Neural progenitor cell (in vitro differentiated cells): ENCODE measurements at regions not wholly inside any gene's neighbourhood (a gene's known extent, or its start where the extent isn't known, plus 50 kb on each side); places are given as distances from the start of the nearest gene placed in this dataset.

Experiments
- DNase-seq: peaks from one replicate; pipeline ENCODE4 v3.0.0-alpha.2; 2016; ENCODE audit warnings: low spot score
- H2AFZ ChIP-seq: fragments of 200-600 bp; sonication (generic); replicated peaks from 2 replicates; pipeline ENCODE4 v1.6.1; 2016; ENCODE audit warnings: antibody characterized with exemption
- H3F3A ChIP-seq: fragments of 200-600 bp; sonication (generic); 2 replicates; pipeline ENCODE4 v1.6.1; 2016; ENCODE audit warnings: antibody characterized with exemption, low read depth
- H3K27ac ChIP-seq: fragments of 200-600 bp; sonication (generic); 2 replicates; pipeline ENCODE4 v1.5.1; 2016; ENCODE audit warnings: mild to moderate bottlenecking
- H3K27me3 ChIP-seq: fragments of 200-600 bp; sonication (generic); 2 replicates; pipeline ENCODE4 v1.6.1; 2016; ENCODE audit warnings: mild to moderate bottlenecking, moderate library complexity
- H3K36me3 ChIP-seq: fragments of 200-600 bp; sonication (generic); 2 replicates; pipeline ENCODE4 v1.5.1; 2016
- H3K4me1 ChIP-seq: fragments of 200-600 bp; sonication (generic); 2 replicates; pipeline ENCODE4 v1.6.1; 2016; ENCODE audit warnings: mixed run types
- H3K4me2 ChIP-seq: fragments of 200-600 bp; sonication (generic); 2 replicates; pipeline ENCODE4 v1.6.1; 2016
- H3K4me3 ChIP-seq: fragments of 200-600 bp; sonication (generic); 2 replicates; pipeline ENCODE4 v1.5.1; 2016
- H3K79me2 ChIP-seq: fragments of 200-600 bp; sonication (generic); 2 replicates; pipeline ENCODE4 v1.6.1; 2016; ENCODE audit warnings: low read depth
- H3K9ac ChIP-seq: fragments of 200-600 bp; sonication (generic); 2 replicates; pipeline ENCODE4 v1.6.1; 2016
- H3K9me3 ChIP-seq: fragments of 200-600 bp; sonication (generic); 2 replicates; pipeline ENCODE4 v1.5.1; 2016; ENCODE audit warnings: low read depth
- H4K20me1 ChIP-seq: fragments of 200-600 bp; sonication (generic); 2 replicates; pipeline ENCODE4 v1.6.1; 2016; ENCODE audit warnings: low read depth
- H3K27ac Mint-ChIP-seq: 3 replicates; pipeline ENCODE4 v1.8.0; 2021; ENCODE audit warnings: mixed read lengths
- H3K27me3 Mint-ChIP-seq: 2 replicates; pipeline ENCODE4 v1.8.0; 2022; ENCODE audit warnings: low read depth, mild to moderate bottlenecking, inconsistent platforms, moderate library complexity, mixed read lengths; ENCODE audit not compliant: insufficient read depth
- H3K36me3 Mint-ChIP-seq: 3 replicates; pipeline ENCODE4 v1.8.0; 2021; ENCODE audit warnings: mixed read lengths
- H3K4me1 Mint-ChIP-seq: 3 replicates; pipeline ENCODE4 v1.8.0; 2021; ENCODE audit warnings: mixed read lengths
- H3K4me3 Mint-ChIP-seq: 3 replicates; pipeline ENCODE4 v1.8.0; 2021; ENCODE audit warnings: mild to moderate bottlenecking, moderate library complexity, mixed read lengths
- H3K9me3 Mint-ChIP-seq: 3 replicates; pipeline ENCODE4 v1.8.0; 2020; ENCODE audit warnings: mixed read lengths
- EZH2 ChIP-seq: fragments of 200-600 bp; sonication (generic); IDR thresholded peaks from 2 replicates; pipeline ENCODE4 v1.6.1; 2017; ENCODE audit warnings: antibody characterized with exemption, mild to moderate bottlenecking, moderate library complexity
- EZH2phosphoT487 ChIP-seq: fragments of 200-600 bp; sonication (generic); IDR thresholded peaks from 2 replicates; pipeline ENCODE4 v1.6.1; 2017; ENCODE audit warnings: antibody characterized with exemption
- TF ChIP-seq, protein P1 (sequence below): fragments of 200-600 bp; sonication (generic); IDR thresholded peaks from 2 replicates; pipeline ENCODE4 v1.5.1; 2017; ENCODE audit warnings: antibody characterized with exemption, mild to moderate bottlenecking

DNA sequence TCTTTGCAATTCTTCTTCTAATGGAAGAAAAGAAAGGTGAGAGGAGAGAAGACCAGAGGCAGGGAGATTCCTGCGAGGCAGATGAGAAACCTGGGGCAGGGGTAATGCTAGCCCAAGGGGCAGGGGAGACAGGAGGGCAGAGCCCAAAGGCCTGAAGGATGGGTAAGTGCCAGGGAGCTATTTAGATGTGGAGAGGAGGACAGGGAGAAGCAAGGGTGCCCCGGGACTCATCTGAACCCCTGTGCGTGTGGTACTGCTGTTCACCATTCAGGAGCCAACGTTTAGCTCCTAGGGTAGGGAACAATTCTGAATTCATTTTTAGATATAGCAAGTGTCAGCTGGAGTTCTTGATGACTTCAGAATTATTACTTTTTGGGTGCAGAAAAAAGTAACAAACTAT lies 122.7 kb upstream of the ALDH1B1 start:
- Histone ChIP-seq H3F3A (no peaks in the 10 kb centered on the region), H3K9ac (no peak overlapping the region), H3K4me3 (no peak overlapping the region), H4K20me1 (no peaks in the 10 kb centered on the region), H3K27me3 (peaks cover 13% of the 10 kb centered on the region), H3K9me3 (peaks cover 7% of the 10 kb centered on the region), H3K79me2 (no peaks in the 10 kb centered on the region), H3K36me3 (no peaks in the 10 kb centered on the region), H3K27ac (no peak overlapping the region), H2AFZ (no peak overlapping the region), H3K4me1 (no peaks in the 10 kb centered on the region), H3K4me2 (no peak overlapping the region)
- TF ChIP-seq EZH2phosphoT487 (no peak), EZH2 (no peak)
- TF ChIP-seq, protein P1, sequence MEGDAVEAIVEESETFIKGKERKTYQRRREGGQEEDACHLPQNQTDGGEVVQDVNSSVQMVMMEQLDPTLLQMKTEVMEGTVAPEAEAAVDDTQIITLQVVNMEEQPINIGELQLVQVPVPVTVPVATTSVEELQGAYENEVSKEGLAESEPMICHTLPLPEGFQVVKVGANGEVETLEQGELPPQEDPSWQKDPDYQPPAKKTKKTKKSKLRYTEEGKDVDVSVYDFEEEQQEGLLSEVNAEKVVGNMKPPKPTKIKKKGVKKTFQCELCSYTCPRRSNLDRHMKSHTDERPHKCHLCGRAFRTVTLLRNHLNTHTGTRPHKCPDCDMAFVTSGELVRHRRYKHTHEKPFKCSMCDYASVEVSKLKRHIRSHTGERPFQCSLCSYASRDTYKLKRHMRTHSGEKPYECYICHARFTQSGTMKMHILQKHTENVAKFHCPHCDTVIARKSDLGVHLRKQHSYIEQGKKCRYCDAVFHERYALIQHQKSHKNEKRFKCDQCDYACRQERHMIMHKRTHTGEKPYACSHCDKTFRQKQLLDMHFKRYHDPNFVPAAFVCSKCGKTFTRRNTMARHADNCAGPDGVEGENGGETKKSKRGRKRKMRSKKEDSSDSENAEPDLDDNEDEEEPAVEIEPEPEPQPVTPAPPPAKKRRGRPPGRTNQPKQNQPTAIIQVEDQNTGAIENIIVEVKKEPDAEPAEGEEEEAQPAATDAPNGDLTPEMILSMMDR, result no peak
- Mint-ChIP-seq H3K27ac (no peak overlapping the region), H3K27me3 (peaks cover 6% of the 10 kb centered on the region), H3K36me3 (no peaks in the 10 kb centered on the region), H3K4me3 (no peak overlapping the region), H3K4me1 (no peaks in the 10 kb centered on the region), H3K9me3 (peaks cover 11% of the 10 kb centered on the region)
- DNase-seq, result no peak

DNA sequence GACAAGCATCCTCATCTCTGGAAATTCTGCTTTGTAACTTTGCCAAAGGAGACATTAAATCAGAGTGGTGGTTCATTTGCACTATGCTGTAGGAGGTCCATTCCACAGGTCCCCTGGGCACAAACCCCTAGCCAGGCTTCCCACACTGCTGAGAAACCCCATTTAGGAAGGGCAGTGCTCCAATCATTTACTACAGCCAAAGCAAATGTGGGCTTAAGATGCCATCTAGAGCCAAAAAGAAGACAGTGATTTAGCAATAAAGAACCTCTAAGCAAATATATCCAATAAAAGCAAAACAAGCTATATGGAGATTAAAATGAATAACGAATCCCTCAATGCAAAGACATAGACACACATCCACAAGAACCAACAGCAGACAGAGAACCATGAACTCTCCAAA lies 129.0 kb upstream of the ALDH1B1 start:
- peaks cover 7% of the 10 kb centered on the region for H3K9me3 ChIP-seq
- H3F3A ChIP-seq, result no peaks in the 10 kb centered on the region
- H3K79me2 ChIP-seq, result no peaks in the 10 kb centered on the region
- no peaks in the 10 kb centered on the region for H4K20me1 ChIP-seq
- H2AFZ ChIP-seq, result no peak overlapping the region
- H3K4me1 ChIP-seq, result no peaks in the 10 kb centered on the region
- DNase-seq, result peak; percentile 56
- H3K27me3 ChIP-seq, result peaks cover 5% of the 10 kb centered on the region
- Mint-ChIP-seq H3K27me3 (peaks cover 3% of the 10 kb centered on the region), H3K9me3 (peaks cover 29% of the 10 kb centered on the region), H3K4me3 (no peak overlapping the region), H3K4me1 (no peaks in the 10 kb centered on the region), H3K27ac (no peak overlapping the region), H3K36me3 (peaks cover 1% of the 10 kb centered on the region)
- no peak overlapping the region for H3K9ac ChIP-seq
- H3K4me2 ChIP-seq, result no peak overlapping the region
- H3K27ac ChIP-seq, result no peak overlapping the region
- TF ChIP-seq, protein P1, result peak; percentile 69
- TF ChIP-seq EZH2 (no peak), EZH2phosphoT487 (no peak)
- no peak overlapping the region for H3K4me3 ChIP-seq
- H3K36me3 ChIP-seq, result no peaks in the 10 kb centered on the region

DNA sequence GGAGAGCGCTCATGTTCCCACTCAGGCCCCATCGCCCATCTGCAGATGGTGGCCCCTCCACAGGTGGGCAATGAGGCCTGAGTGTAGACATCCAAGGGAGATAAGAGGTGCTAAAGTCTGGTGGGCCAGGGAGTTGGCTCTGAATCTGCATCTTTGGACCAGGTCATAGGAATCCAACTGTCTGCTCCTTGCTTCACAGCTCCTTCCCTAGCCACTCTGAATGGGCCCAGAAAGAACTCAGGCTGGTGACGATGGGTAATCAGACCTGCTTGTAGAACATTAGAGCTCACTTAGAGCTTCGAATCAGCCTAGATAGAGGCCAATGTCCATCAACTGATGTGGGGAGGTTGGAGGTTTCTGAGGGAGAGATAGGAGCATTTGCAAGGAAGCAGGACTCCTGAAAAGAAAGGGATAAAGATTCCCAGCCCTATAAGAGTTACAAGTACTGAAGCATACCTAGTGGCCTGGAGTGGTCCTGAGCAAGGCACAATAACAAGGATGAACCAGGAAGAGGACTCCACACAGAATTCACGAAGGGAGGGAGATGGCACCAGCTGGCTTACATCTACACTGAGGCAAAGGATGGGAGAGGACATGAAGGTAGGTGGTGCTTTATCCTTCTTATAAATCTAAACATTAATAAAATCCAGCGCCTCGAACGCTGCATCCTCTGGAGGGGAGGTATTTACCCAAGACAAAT lies 132.8 kb upstream of the ALDH1B1 start:
- Mint-ChIP-seq H3K4me3 (no peak overlapping the region), H3K27me3 (peaks cover 5% of the 10 kb centered on the region), H3K27ac (no peak overlapping the region), H3K4me1 (no peaks in the 10 kb centered on the region), H3K9me3 (peaks cover 22% of the 10 kb centered on the region), H3K36me3 (peaks cover 1% of the 10 kb centered on the region)
- Histone ChIP-seq H4K20me1 (no peaks in the 10 kb centered on the region), H3K4me1 (no peaks in the 10 kb centered on the region), H3K79me2 (no peaks in the 10 kb centered on the region), H2AFZ (no peak overlapping the region), H3K4me2 (no peak overlapping the region), H3K36me3 (no peaks in the 10 kb centered on the region), H3K9ac (no peak overlapping the region), H3K27ac (no peak overlapping the region), H3F3A (no peaks in the 10 kb centered on the region), H3K4me3 (no peak overlapping the region), H3K9me3 (no peaks in the 10 kb centered on the region), H3K27me3 (no peaks in the 10 kb centered on the region)
- no peak for DNase-seq
- TF ChIP-seq EZH2phosphoT487 (no peak), EZH2 (no peak)
- TF ChIP-seq, protein P1, result no peak
